GM12864 (cell line): ENCODE measurements at regions not wholly inside any gene's neighbourhood (a gene's known extent, or its start where the extent isn't known, plus 50 kb on each side); places are given as distances from the start of the nearest gene placed in this dataset.
"Not testable (repeated sequence)": the region's sequence is repeated elsewhere in the genome, so short reads cannot be mapped to it uniquely, and the experiment has no call there.

ENCODE experiments used
- DNase-seq: peaks from one replicate; pipeline ENCODE4 v3.0.0-alpha.2; 2011; ENCODE audit warnings: low read depth
- H3K4me3 ChIP-seq: 2 replicates; pipeline ENCODE4 v1.5.1; 2011; ENCODE audit warnings: mild to moderate bottlenecking, low read depth, low read length, control low read depth
- CTCF ChIP-seq: IDR thresholded peaks from 2 replicates; pipeline ENCODE4 v1.5.1; 2011; ENCODE audit warnings: low read depth, mild to moderate bottlenecking, moderate library complexity, low read length, control low read depth, inconsistent platforms; ENCODE audit errors: missing control alignments

- no peak for TF ChIP-seq CTCF
- H3K4me3 ChIP-seq: no peak overlapping the region
- DNase-seq: no peak
These were observed 233.3 kb upstream of the ADGRL4 start for GRCh38 chr1:79239840-79240239.

DNA sequence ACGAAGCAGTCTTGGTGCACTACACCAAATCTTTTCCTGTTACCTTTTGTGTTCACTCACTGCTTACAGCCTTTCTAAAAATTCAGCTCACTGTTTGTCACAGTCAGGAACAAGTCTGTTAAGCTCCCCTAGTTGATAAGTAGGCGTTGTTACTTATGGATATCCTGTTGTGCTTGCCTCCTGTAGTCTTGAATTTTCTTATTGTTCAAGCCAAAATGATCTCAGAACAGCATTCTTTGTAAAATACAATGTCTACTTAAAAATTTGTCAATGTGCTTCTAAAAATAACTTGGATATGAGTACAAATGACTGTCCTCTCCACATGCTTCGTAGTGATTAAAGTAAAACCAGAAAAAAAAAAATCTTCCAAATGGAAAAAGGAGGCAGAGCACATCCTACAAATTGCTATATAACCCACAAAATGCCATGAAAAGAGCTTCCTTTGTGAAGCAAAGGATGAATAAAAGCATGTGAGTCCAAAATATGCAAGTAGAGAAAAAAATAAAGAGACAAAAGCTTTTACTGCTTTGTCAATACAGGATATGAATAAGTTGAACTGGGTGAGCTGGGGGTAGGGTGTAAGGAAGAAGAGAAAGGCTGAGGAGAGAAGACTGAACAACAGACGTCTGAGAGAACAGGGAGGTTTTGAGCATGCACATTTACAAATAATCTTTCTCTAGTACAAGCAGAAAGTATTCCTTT, 228.9 kb upstream of the ADGRL4 start:
- H3K4me3 ChIP-seq: no peak overlapping the region

DNA sequence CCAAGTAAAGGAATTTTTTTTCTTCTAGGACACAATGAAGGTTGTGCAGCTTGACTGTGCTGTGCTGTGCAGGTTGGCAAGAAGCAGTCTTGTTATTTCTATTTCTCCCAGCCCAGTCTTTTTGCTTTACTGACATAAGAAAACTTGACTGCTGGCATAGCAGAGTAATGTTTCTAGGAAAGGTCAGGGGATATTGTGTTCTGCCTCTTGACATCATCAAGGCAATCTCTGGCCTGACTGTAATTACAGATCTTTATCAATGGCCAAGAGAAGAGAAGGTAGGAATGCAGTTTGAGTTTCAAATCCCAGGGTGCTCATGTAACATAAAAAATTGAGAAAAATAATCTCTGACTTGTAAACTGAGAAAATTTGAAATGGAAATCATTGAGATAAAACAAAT, 226.3 kb upstream of the ADGRL4 start:
- DNase-seq: no peak
- H3K4me3 ChIP-seq: no peak overlapping the region
- no peak for TF ChIP-seq CTCF

More for the DNA sequence above, 228.9 kb upstream of the ADGRL4 start:
- DNase-seq: no peak
- TF ChIP-seq CTCF: no peak

GRCh38 chr1:79230751-79231150, 224.2 kb upstream of the ADGRL4 start:
- not testable (repeated sequence) for H3K4me3 ChIP-seq, DNase-seq

- TF ChIP-seq CTCF: no peak
- no peak for DNase-seq
- H3K4me3 ChIP-seq: no peak overlapping the region
These were observed 220.4 kb upstream of the ADGRL4 start for GRCh38 chr1:79226963-79227362.

GRCh38 chr1:79224537-79224936, 218.0 kb upstream of the ADGRL4 start:
- no peak for TF ChIP-seq CTCF
- DNase-seq: no peak

GRCh38 chr1:79220509-79220908, 214.0 kb upstream of the ADGRL4 start:
- H3K4me3 ChIP-seq: no peak overlapping the region
- no peak for TF ChIP-seq CTCF
- no peak for DNase-seq

More at GRCh38 chr1:79224537-79224936, 218.0 kb upstream of the ADGRL4 start:
- H3K4me3 ChIP-seq: no peak overlapping the region

DNA sequence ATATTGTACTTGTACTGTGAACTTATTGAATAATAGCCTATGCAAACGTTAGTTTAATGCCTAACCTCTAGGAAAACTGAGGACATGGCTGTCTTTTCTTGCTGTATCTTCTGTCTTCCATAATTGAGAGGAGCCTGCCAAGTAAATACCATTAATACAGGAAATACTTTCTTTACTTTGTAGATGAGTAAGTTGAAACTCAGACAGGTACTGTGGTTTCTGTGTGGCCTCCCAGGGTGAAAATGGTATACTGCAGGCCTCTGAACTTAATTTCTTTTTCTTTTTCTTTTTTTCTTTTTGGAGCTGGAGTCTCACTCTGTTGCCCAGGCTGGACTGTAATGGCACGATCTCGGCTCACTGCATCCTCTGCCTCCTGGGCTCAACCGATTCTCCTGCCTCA, 208.8 kb upstream of the ADGRL4 start:
- DNase-seq: no peak
- no peak for TF ChIP-seq CTCF
- H3K4me3 ChIP-seq: no peak overlapping the region
